ENCODE measurements at regions not wholly inside any gene's neighbourhood (a gene's known extent, or its start where the extent isn't known, plus 50 kb on each side); places are given as distances from the start of the nearest gene placed in this dataset.

DNA sequence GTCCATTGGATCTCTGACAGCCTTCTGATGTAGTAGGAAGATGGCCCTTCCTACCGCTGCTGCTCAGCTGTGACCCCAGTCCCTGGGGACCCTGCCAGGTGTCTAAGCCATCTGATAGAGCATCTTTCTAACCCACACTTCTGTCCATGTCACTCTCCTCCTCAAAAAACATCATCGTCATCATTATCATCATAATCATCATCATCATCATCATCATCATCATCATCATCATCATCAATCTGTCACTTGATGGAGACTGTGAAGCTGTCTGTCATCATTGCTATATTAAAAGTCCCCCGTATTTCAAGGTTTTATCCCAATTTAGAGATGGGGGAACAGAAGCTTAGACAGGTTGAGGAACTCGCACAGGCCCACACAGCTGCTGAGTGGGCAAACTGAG, 75.1 kb upstream of the SLC6A11 start:
- no peak for DNase-seq (ENCODE audit: low spot score)
- Histone ChIP-seq H2AFZ (replicated peaks) (no peak overlapping the region), H3K36me3 (no peaks in the 10 kb centered on the region), H3K9ac (no peak overlapping the region), H3K79me2 (ENCODE audit: low read depth) (no peaks in the 10 kb centered on the region), H3F3A (ENCODE audit: low read depth) (no peaks in the 10 kb centered on the region), H3K27ac (no peak overlapping the region), H4K20me1 (ENCODE audit: low read depth) (no peaks in the 10 kb centered on the region), H3K4me3 (no peak overlapping the region), H3K9me3 (ENCODE audit: low read depth) (no peaks in the 10 kb centered on the region), H3K4me1 (no peaks in the 10 kb centered on the region), H3K27me3 (peaks cover 48% of the 10 kb centered on the region), H3K4me2 (no peak overlapping the region)
- TF ChIP-seq EZH2 (IDR thresholded peaks at IDR 0.05) (no peak), EZH2phosphoT487 (IDR thresholded peaks at IDR 0.05) (no peak)
- TF ChIP-seq, protein P1, sequence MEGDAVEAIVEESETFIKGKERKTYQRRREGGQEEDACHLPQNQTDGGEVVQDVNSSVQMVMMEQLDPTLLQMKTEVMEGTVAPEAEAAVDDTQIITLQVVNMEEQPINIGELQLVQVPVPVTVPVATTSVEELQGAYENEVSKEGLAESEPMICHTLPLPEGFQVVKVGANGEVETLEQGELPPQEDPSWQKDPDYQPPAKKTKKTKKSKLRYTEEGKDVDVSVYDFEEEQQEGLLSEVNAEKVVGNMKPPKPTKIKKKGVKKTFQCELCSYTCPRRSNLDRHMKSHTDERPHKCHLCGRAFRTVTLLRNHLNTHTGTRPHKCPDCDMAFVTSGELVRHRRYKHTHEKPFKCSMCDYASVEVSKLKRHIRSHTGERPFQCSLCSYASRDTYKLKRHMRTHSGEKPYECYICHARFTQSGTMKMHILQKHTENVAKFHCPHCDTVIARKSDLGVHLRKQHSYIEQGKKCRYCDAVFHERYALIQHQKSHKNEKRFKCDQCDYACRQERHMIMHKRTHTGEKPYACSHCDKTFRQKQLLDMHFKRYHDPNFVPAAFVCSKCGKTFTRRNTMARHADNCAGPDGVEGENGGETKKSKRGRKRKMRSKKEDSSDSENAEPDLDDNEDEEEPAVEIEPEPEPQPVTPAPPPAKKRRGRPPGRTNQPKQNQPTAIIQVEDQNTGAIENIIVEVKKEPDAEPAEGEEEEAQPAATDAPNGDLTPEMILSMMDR (IDR thresholded peaks at IDR 0.05): no peak
- no peak overlapping the region for H3K27ac Mint-ChIP-seq
- no peaks in the 10 kb centered on the region for H3K9me3 Mint-ChIP-seq
- H3K4me1 Mint-ChIP-seq: no peaks in the 10 kb centered on the region
- no peak overlapping the region for H3K4me3 Mint-ChIP-seq
- peaks cover 9% of the 10 kb centered on the region for H3K27me3 Mint-ChIP-seq (ENCODE audit: insufficient read depth, low read depth)
- no peaks in the 10 kb centered on the region for H3K36me3 Mint-ChIP-seq

DNA sequence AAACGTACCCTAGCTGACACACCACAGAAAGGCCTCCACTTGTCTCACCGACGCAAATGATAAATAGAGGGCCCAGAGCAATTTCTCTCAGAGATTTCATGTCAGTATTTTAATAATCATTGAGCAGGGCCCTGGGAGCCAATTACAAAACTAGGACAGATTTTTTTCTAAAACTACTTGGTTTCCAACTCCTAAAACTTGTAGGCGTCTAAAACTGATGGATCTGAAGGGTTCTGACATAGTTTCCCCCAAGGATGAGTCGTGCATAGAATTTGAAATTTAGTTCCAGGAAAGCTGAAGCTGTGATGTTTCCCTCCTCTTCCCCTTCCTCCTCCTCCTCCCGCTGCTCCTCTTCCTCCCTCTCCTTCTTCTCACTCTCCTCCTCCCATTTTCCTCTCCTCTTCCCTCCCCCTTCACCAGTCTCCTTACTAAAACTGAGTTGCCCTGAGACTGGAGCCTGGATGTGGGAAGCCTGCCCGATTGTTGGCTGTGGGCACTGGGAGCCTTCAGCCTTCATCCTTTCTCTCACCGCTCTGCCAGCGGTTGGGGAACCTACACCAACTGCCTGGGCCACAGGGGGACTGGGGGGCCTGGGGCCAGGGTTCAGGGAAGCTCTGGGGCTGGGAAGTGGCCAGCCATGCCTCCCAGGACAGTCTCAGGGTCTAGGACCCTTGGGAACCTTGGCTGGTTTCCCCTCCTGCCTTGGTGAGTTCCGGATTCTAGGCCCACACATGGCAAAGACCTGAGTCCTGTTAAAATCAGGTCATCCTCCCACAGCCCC, 73.9 kb upstream of the SLC6A11 start:
- H3K9me3 Mint-ChIP-seq: no peaks in the 10 kb centered on the region
- H3K4me1 Mint-ChIP-seq: no peaks in the 10 kb centered on the region
- no peaks in the 10 kb centered on the region for H3K79me2 ChIP-seq (ENCODE audit: low read depth)
- peaks cover 12% of the 10 kb centered on the region for H3K27me3 Mint-ChIP-seq (ENCODE audit: insufficient read depth, low read depth)
- no peak overlapping the region for H3K4me3 ChIP-seq
- H4K20me1 ChIP-seq (ENCODE audit: low read depth): no peaks in the 10 kb centered on the region
- peaks cover 43% of the 10 kb centered on the region for H3K27me3 ChIP-seq
- TF ChIP-seq, protein P1 (IDR thresholded peaks at IDR 0.05): no peak
- TF ChIP-seq EZH2 (IDR thresholded peaks at IDR 0.05): no peak
- TF ChIP-seq EZH2phosphoT487 (IDR thresholded peaks at IDR 0.05): no peak
- H2AFZ ChIP-seq (replicated peaks): no peak overlapping the region
- no peak overlapping the region for H3K9ac ChIP-seq
- H3K4me1 ChIP-seq: peaks cover 1% of the 10 kb centered on the region
- no peaks in the 10 kb centered on the region for H3K36me3 ChIP-seq
- no peak for DNase-seq (ENCODE audit: low spot score)
- no peak overlapping the region for H3K4me3 Mint-ChIP-seq
- H3K27ac ChIP-seq: no peak overlapping the region
- H3K4me2 ChIP-seq: no peak overlapping the region
- no peaks in the 10 kb centered on the region for H3K36me3 Mint-ChIP-seq
- H3K27ac Mint-ChIP-seq: no peak overlapping the region
- H3K9me3 ChIP-seq (ENCODE audit: low read depth): no peaks in the 10 kb centered on the region
- H3F3A ChIP-seq (ENCODE audit: low read depth): no peaks in the 10 kb centered on the region

DNA sequence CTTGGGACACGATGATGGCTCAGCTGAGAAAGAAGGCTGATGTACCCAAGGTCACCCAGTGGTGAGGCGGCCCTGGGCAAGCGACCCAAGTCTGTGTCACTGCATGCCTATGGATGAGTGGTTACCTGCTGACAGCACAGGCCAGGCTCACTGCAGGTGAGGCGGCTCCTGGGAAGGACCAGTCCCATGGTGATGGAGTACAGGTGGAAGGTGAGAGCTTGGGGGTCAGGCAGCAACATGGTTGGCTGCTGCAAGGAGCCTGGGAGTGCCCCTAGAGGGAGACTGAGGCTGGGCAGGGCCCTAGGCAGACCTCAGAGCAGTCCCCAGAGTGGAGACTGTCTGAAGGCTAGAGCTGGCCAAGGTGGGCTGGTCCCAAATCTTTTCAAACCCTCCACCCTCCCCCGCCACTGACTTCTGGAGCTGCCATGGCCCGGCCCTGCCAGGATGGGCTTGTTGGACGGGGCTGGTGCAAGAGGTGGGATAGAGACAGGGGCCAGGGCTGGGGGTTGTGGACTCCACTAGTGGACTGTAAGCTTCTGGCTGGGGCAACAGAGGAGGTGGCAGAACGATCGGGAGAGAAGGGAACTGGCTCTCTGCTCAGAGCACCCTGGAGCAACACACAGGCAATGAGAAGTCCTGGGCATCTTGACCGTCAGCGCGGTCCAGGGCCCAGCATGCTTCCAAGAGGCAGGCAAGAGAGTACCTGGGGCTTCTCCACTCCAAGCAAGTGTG, 72.5 kb upstream of the SLC6A11 start:
- no peaks in the 10 kb centered on the region for H3K36me3 ChIP-seq
- Mint-ChIP-seq H3K9me3 (no peaks in the 10 kb centered on the region), H3K27ac (no peak overlapping the region), H3K36me3 (no peaks in the 10 kb centered on the region), H3K4me3 (no peak overlapping the region), H3K27me3 (ENCODE audit: insufficient read depth, low read depth) (peaks cover 16% of the 10 kb centered on the region), H3K4me1 (no peaks in the 10 kb centered on the region)
- DNase-seq (ENCODE audit: low spot score): no peak
- no peak overlapping the region for H3K4me3 ChIP-seq
- TF ChIP-seq, protein P1 (IDR thresholded peaks at IDR 0.05): no peak
- TF ChIP-seq EZH2 (IDR thresholded peaks at IDR 0.05): no peak
- TF ChIP-seq EZH2phosphoT487 (IDR thresholded peaks at IDR 0.05): no peak
- H3F3A ChIP-seq (ENCODE audit: low read depth): no peaks in the 10 kb centered on the region
- H3K9me3 ChIP-seq (ENCODE audit: low read depth): no peaks in the 10 kb centered on the region
- H3K79me2 ChIP-seq (ENCODE audit: low read depth): no peaks in the 10 kb centered on the region
- H4K20me1 ChIP-seq (ENCODE audit: low read depth): no peaks in the 10 kb centered on the region
- no peak overlapping the region for H2AFZ ChIP-seq (replicated peaks)
- peaks cover 6% of the 10 kb centered on the region for H3K4me1 ChIP-seq
- no peak overlapping the region for H3K27ac ChIP-seq
- H3K9ac ChIP-seq: no peak overlapping the region
- H3K4me2 ChIP-seq: no peak overlapping the region
- peaks cover 41% of the 10 kb centered on the region for H3K27me3 ChIP-seq
